DND-41 (cell line): ENCODE measurements at regions not wholly inside any gene's neighbourhood (a gene's known extent, or its start where the extent isn't known, plus 50 kb on each side); places are given as distances from the start of the nearest gene placed in this dataset.

ENCODE experiments used
- CTCF ChIP-seq: IDR thresholded peaks from 2 replicates; pipeline ENCODE4 v1.5.1; 2012; ENCODE audit warnings: borderline replicate concordance, low read length, moderate library complexity, mild to moderate bottlenecking; ENCODE audit not compliant: poor library complexity, severe bottlenecking; ENCODE audit errors: extremely low read depth
- EZH2 ChIP-seq: IDR thresholded peaks from 3 replicates; pipeline ENCODE4 v1.6.1; 2012; ENCODE audit warnings: borderline replicate concordance, low read depth, mild to moderate bottlenecking, moderate library complexity, low read length, inconsistent platforms; ENCODE audit not compliant: severe bottlenecking

- TF ChIP-seq CTCF (no peak), EZH2 (no peak)
Observed at GRCh38 chr13:58946274-58946673, 1217.5 kb downstream of the DIAPH3 start.
